ENCODE measurements at regions not wholly inside any gene's neighbourhood (a gene's known extent, or its start where the extent isn't known, plus 50 kb on each side); places are given as distances from the start of the nearest gene placed in this dataset.

DNA sequence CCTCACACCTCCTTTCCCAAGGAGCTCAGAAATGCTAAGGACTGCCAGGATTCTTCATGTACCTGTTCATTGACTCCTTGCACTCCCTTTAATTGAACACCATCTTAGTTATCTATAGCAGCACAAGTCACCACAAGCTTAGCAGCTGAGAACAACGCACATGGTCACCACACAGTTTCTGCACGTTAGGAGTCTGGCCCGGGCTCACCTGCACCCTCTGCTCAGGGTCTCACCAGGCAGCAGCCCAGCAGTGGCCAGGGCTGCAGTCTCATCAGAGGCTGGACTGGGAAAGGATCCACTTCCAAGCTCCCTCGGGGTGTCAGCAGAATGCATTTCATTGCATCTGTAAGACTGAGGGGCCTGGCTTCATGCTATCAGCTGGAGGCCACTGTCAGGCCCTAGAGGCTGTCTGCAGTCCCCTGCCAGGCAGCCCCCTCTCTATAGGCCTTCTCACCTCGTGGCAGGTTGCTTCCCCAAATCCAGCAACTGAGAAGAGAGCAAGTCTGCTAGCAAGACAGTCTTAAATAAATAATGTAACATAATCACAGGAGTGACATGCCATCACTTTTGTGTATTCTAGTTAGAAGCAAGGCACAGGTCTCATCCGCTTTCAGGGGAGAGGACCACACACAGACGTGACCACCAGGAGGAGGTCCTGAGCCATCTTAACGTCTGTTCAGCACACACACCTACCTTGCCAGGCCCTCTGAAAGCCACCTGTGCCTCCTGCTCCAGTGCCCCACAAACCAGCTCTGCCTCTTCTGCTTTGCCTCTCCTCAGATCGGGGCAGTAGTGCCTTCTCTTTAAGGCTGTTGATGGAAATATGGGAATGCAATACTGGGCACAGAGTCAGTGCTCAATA lies 165.2 kb upstream of the CST7 start:
- Mint-ChIP-seq H3K4me3 (no peak overlapping the region), H3K9me3 (no peaks in the 10 kb centered on the region), H3K36me3 (no peaks in the 10 kb centered on the region), H3K4me1 (ENCODE audit: unreplicated experiment) (no peaks in the 10 kb centered on the region), H3K27ac (no peak overlapping the region), H3K27me3 (peaks cover 8% of the 10 kb centered on the region)
- no peak for DNase-seq (ENCODE audit: extremely low spot score, unreplicated experiment)
- TF ChIP-seq CTCF (conservative IDR thresholded peaks at IDR 0.05): no peak

DNA sequence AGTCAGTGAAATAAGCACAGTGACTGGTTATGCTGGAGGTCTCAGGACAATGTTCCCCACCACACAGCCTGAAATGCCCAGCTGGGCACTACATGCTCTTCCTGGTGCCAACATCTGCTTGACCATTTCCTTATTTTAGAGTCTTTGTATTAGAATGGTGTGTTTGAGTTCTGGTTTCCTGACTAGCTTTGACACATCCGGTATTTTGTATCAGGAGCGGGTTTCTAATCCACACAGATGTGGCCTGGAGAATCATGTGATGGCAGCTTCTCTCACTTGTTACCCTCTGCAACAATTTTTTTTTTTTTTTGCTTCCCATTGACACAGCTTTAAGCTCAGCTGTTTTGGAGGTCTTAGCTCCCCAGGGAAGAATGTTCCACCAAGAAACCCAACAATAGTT lies 164.5 kb upstream of the CST7 start:
- no peaks in the 10 kb centered on the region for H3K36me3 Mint-ChIP-seq

DNA sequence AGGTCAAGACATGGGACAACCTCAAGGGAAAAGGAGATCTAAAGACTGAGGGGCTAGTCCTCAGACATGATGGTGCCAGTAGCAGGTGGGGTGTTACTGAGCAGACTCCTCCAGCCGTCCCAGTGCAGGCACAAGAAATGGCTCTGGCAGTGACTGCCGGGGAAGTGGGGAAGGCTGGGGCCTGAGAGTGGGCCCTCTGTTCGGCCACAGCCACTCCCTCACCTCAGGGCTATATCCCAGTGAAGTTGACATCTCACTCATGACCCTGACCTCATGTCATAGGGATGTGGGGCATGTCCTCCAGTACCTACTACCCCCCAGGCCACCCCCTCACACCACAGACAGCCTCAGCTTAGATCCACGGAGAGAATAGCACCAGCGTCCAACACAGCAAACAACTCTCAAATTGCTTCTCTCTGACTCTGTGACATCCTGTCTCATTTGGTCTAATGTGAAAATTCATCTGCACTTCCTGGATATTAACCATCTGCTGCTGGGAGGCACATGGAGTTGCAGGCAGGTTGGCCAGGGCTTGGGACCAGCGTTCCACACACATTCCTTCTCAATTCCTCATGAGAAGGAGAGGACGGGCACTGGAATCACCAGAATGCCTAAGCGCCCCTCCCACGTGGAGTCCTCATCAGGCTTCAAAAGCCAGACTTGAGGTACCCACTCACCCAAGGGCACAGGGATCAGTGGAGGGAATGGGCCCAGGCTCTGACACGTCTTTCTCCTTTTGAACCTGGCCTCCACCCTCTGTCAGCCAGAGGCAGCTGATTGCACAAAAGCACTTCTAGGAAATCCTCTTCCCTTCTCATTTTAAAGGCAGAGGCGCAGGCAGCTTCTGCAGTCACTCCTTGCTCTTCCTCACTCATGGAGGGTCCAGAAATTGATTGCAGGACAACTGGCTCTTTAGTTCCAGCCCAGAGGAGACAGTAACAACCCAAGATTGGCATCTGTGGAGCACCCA lies 163.6 kb upstream of the CST7 start:
- Mint-ChIP-seq H3K36me3 (no peaks in the 10 kb centered on the region), H3K27me3 (peaks cover 6% of the 10 kb centered on the region), H3K4me3 (no peak overlapping the region), H3K9me3 (no peaks in the 10 kb centered on the region), H3K4me1 (ENCODE audit: unreplicated experiment) (no peaks in the 10 kb centered on the region), H3K27ac (no peak overlapping the region)
- DNase-seq (ENCODE audit: extremely low spot score, unreplicated experiment): no peak
- no peak for TF ChIP-seq CTCF (conservative IDR thresholded peaks at IDR 0.05)

More for the DNA sequence above, 164.5 kb upstream of the CST7 start:
- no peak for TF ChIP-seq CTCF (conservative IDR thresholded peaks at IDR 0.05)
- no peaks in the 10 kb centered on the region for H3K9me3 Mint-ChIP-seq
- H3K27me3 Mint-ChIP-seq: peaks cover 8% of the 10 kb centered on the region
- DNase-seq (ENCODE audit: extremely low spot score, unreplicated experiment): no peak
- no peaks in the 10 kb centered on the region for H3K4me1 Mint-ChIP-seq (ENCODE audit: unreplicated experiment)
- no peak overlapping the region for H3K27ac Mint-ChIP-seq
- H3K4me3 Mint-ChIP-seq: no peak overlapping the region

- no peaks in the 10 kb centered on the region for H3K9me3 Mint-ChIP-seq
- H3K36me3 Mint-ChIP-seq: no peaks in the 10 kb centered on the region
- no peaks in the 10 kb centered on the region for H3K4me1 Mint-ChIP-seq (ENCODE audit: unreplicated experiment)
- peaks cover 5% of the 10 kb centered on the region for H3K27me3 Mint-ChIP-seq
- no peak overlapping the region for H3K27ac Mint-ChIP-seq
- no peak for TF ChIP-seq CTCF (conservative IDR thresholded peaks at IDR 0.05)
- H3K4me3 Mint-ChIP-seq: no peak overlapping the region
- no peak for DNase-seq (ENCODE audit: extremely low spot score, unreplicated experiment)
Observed at GRCh38 chr20:24786111-24786495, 163.0 kb upstream of the CST7 start.

GRCh38 chr20:24786646-24787045 lies 162.4 kb upstream of the CST7 start:
- Mint-ChIP-seq H3K9me3 (no peaks in the 10 kb centered on the region), H3K4me1 (ENCODE audit: unreplicated experiment) (no peaks in the 10 kb centered on the region), H3K27ac (no peak overlapping the region), H3K4me3 (no peak overlapping the region), H3K36me3 (no peaks in the 10 kb centered on the region), H3K27me3 (peaks cover 8% of the 10 kb centered on the region)
- no peak for TF ChIP-seq CTCF (conservative IDR thresholded peaks at IDR 0.05)
- DNase-seq (ENCODE audit: extremely low spot score, unreplicated experiment): no peak
